K562 (cell line): ENCODE measurements at regions not wholly inside any gene's neighbourhood (a gene's known extent, or its start where the extent isn't known, plus 50 kb on each side); places are given as distances from the start of the nearest gene placed in this dataset.

Experiments used
- ATAC-seq: fragments of 200-7000 bp; cut with Tn5 transposase; 3 replicates; pipeline ENCODE4 v1.9.1; 2020; ENCODE audit warnings: moderate library complexity
- BruUV-seq: library from RNA; stranded (reverse); fragments of 400-500 nt; replicated peaks from 2 replicates; lab custom pipeline; 2021; lab: Mats Ljungman, UMichigan
- CTCF ChIA-PET: fragments of 300-600 bp; formaldehyde crosslinking; extraction: SDS; loops from one replicate; lab custom pipeline; 2021; ENCODE audit warnings: low intra/inter-chr PET ratio; lab: Yijun Ruan, JAX
- POLR2A ChIA-PET: fragments of 300-600, 350-650 bp; sonication (Branson Sonifier 250); formaldehyde crosslinking; extraction: SDS; loops from one replicate; lab custom pipeline; 2021; ENCODE audit warnings: antibody characterized with exemption, inconsistent platforms; lab: Yijun Ruan, JAX
- DNase-seq, 4 experiments: peaks; one replicate each; pipeline versions ENCODE4 v3.0.0 to v3.0.0-alpha.2; 2011 to 2018; ENCODE audit warnings: low spot score in 3 of 4, mixed read lengths in 3 of 4; ENCODE audit errors: extremely low read depth in 1 of 4
- FAIRE-seq: peaks from 2 replicates; lab custom pipeline; 2011; peaks lifted over from hg19 to GRCh38; lab: Jason Lieb, UNC
- H2AFZ ChIP-seq: 2 replicates; pipeline ENCODE4 v1.6.0; 2011; ENCODE audit warnings: low read depth, low read length, control low read depth, inconsistent platforms
- H3K27ac ChIP-seq: fragments of 200-600 bp; 3 replicates; pipeline ENCODE4 v1.8.0; 2011; ENCODE audit warnings: low read depth, mild to moderate bottlenecking, control low read depth, inconsistent platforms, low read length, moderate library complexity, mixed read lengths; ENCODE audit errors: extremely low read depth
- H3K27me3 ChIP-seq, 2 experiments: fragments of 300-600 bp in 1 of 2; 2 replicates in 1 of 2; 3 replicates in 1 of 2; pipeline versions ENCODE4 v1.6.0 to v1.8.0; 2011; ENCODE audit warnings: inconsistent platforms in 2 of 2, low read length in 2 of 2, mild to moderate bottlenecking in 1 of 2, mixed read lengths in 1 of 2, moderate library complexity in 1 of 2; ENCODE audit not compliant: control insufficient read depth in 2 of 2, insufficient read depth in 2 of 2
- H3K36me3 ChIP-seq: fragments of 300-600 bp; 3 replicates; pipeline ENCODE4 v1.8.0; 2011; ENCODE audit warnings: mild to moderate bottlenecking, low read length, inconsistent platforms; ENCODE audit not compliant: control insufficient read depth, insufficient read depth
- H3K4me1 ChIP-seq, 2 experiments: fragments of 200-600 bp in 1 of 2; replicated peaks in 1 of 2; 2 replicates in 1 of 2; 3 replicates in 1 of 2; pipeline versions ENCODE4 v1.5.1 to v1.8.0; 2011; ENCODE audit warnings: inconsistent platforms in 2 of 2, low read length in 2 of 2, mild to moderate bottlenecking in 1 of 2, mixed read lengths in 1 of 2, moderate library complexity in 1 of 2; ENCODE audit not compliant: control insufficient read depth in 2 of 2, insufficient read depth in 2 of 2
- H3K4me2 ChIP-seq: 2 replicates; pipeline ENCODE4 v1.6.1; 2011; ENCODE audit warnings: low read length, control low read depth, inconsistent platforms, mixed read lengths; ENCODE audit not compliant: insufficient read depth
- H3K4me3 ChIP-seq: fragments of 200-600 bp; sonication (generic), shearing (Covaris generic); 2 replicates; pipeline ENCODE4 v1.5.1; 2016; ENCODE audit warnings: control low read depth, inconsistent platforms
- H3K79me2 ChIP-seq: fragments of 200-600 bp; 3 replicates; pipeline ENCODE4 v1.8.0; 2011; ENCODE audit warnings: low read length, inconsistent platforms; ENCODE audit not compliant: control insufficient read depth, insufficient read depth
- H3K9ac ChIP-seq, 2 experiments: 2 replicates each; pipeline versions ENCODE4 v1.6.0 to v1.6.1; 2011; ENCODE audit warnings: low read depth in 2 of 2, low read length in 2 of 2, control low read depth in 1 of 2, inconsistent platforms in 1 of 2, mild to moderate bottlenecking in 1 of 2, mixed read lengths in 1 of 2; ENCODE audit not compliant: insufficient read depth in 1 of 2
- H3K9me1 ChIP-seq: one replicate; pipeline ENCODE4 v1.6.0; 2011; ENCODE audit warnings: inconsistent platforms, mild to moderate bottlenecking, low read length, moderate library complexity; ENCODE audit not compliant: control insufficient read depth, insufficient read depth
- H3K9me3 ChIP-seq: replicated peaks from 2 replicates; pipeline ENCODE4 v1.5.1; 2011; ENCODE audit warnings: low read depth, low read length, inconsistent platforms; ENCODE audit not compliant: control insufficient read depth, insufficient read depth
- H4K20me1 ChIP-seq: replicated peaks from 2 replicates; pipeline ENCODE4 v1.6.1; 2011; ENCODE audit warnings: low read length, inconsistent platforms, mixed read lengths; ENCODE audit not compliant: control insufficient read depth, insufficient read depth
- CTCF ChIP-seq, 3 experiments: IDR thresholded peaks in 2 of 3; conservative IDR thresholded peaks in 1 of 3; 2 replicates each; pipeline ENCODE4 v1.5.1; 2011 to 2012; ENCODE audit warnings: low read length in 3 of 3, mild to moderate bottlenecking in 3 of 3, control low read depth in 2 of 3, improper control_type of control experiment in 1 of 3, inconsistent platforms in 1 of 3, low read depth in 1 of 3, mixed read lengths in 1 of 3, moderate library complexity in 1 of 3; ENCODE audit not compliant: insufficient read depth in 2 of 3
- CXXC5 ChIP-seq: fragments of 250-450 bp; sonication (Bioruptor Pico); IDR thresholded peaks from 2 replicates; pipeline ENCODE4 v1.8.0; 2022; ENCODE audit warnings: inconsistent platforms, mild to moderate bottlenecking, moderate library complexity
- FOS ChIP-seq: IDR thresholded peaks from 3 replicates; pipeline ENCODE4 v1.6.1; 2011; ENCODE audit not compliant: insufficient read length; ENCODE audit errors: extremely low read depth
- HNRNPK ChIP-seq: fragments of 200-400 bp; formaldehyde crosslinking; IDR thresholded peaks from one replicate; pipeline ENCODE4 v1.6.1; 2018; ENCODE audit warnings: mild to moderate bottlenecking, low read depth, low read length; ENCODE audit not compliant: poor library complexity, severe bottlenecking
- RB1 ChIP-seq: fragments of 450-650 bp; IDR thresholded peaks from 2 replicates; pipeline ENCODE4 v1.6.1; 2017; ENCODE audit warnings: low read depth, mild to moderate bottlenecking
- RNF219 ChIP-seq: fragments of 250-450 bp; sonication (Bioruptor Pico); IDR thresholded peaks from 2 replicates; pipeline ENCODE4 v1.5.0; 2022; ENCODE audit warnings: mild to moderate bottlenecking
- ZNF280A ChIP-seq: fragments of 450-650 bp; IDR thresholded peaks from 2 replicates; pipeline ENCODE4 v1.6.1; 2018; ENCODE audit warnings: mild to moderate bottlenecking, low read depth; ENCODE audit not compliant: partially characterized antibody
- WGBS: fragments of 100-300 bp; shearing (Covaris generic); methylation state at CpG from one replicate; pipeline ENCODE4 v1.1.6; 2016; ENCODE audit warnings: low coverage, mixed read lengths; ENCODE audit not compliant: insufficient coverage; ENCODE audit errors: missing lambda C conversion rate; 5-methylcytosine and 5-hydroxymethylcytosine counted together
- in situ Hi-C: fragments of 300-500 bp; cut with MboI; formaldehyde crosslinking; loops from 4 replicates; pipeline ENCODE4 v1.15.0; 2018; ENCODE audit warnings: inconsistent platforms, mixed read lengths
- intact Hi-C: fragments of 100-400 bp; cut with micrococcal nuclease; formaldehyde crosslinking; loops from 2 replicates; pipeline ENCODE4 v1.14.2; 2022

- no peak for ATAC-seq
- no peaks in the 10 kb centered on the region for H3K4me1 ChIP-seq
These were observed 99.1 kb upstream of the UGP2 start for GRCh38 chr2:63742580-63742976.

More at GRCh38 chr2:63742580-63742976, 99.1 kb upstream of the UGP2 start:
- WGBS: 6% methylated on average over 5 of the region's 5 CpGs
- H3K4me3 ChIP-seq: no peak overlapping the region
- no TSS peak for BruUV-seq
- no peaks in the 10 kb centered on the region for H3K9me1 ChIP-seq
- in situ Hi-C loops: no loop called here
- H3K9ac ChIP-seq: no peak overlapping the region
- FAIRE-seq: no peak
- no peaks in the 10 kb centered on the region for H3K79me2 ChIP-seq
- H3K9me3 ChIP-seq: no peaks in the 10 kb centered on the region; the same call in 1 of the 2 replicates
- TF ChIP-seq CXXC5 (CRISPR knock-in tag) (no peak), ZNF280A (no peak), HNRNPK (no peak), FOS (no peak), RNF219 (CRISPR knock-in tag) (no peak), RB1 (no peak), CTCF (IDR thresholded peaks at IDR 0.05 in 2 of 3, conservative IDR thresholded peaks at IDR 0.05 in 1 of 3; ENCODE audit: insufficient read depth in 2 of 3, low read depth in 1 of 3, low read length in 3 of 3) (no peak)
- TF ChIP-seq, all 486 proteins: peak for 0
- intact Hi-C loops: no loop called here
- Histone ChIP-seq H2AFZ (no peak overlapping the region), H3K36me3 (no peaks in the 10 kb centered on the region), H4K20me1 (no peaks in the 10 kb centered on the region), H3K4me2 (no peak overlapping the region), H3K27me3 (no peaks in the 10 kb centered on the region), H3K27ac (no peak overlapping the region)
- POLR2A ChIA-PET: interaction anchor here (0.7 to 1.0 kb wide), 2 partner anchors 10 to 922 kb away, joined by 3 read pairs; no protein-coding TSS in a partner anchor
- DNase-seq: no peak
- CTCF ChIA-PET: no interaction called here
